Hematopoietic multipotent progenitor cell treated with erythropoietin and hydrocortisone succinate and interleukin-3 and kit ligand, for 6 days (in vitro differentiated cells): ENCODE measurements at regions not wholly inside any gene's neighbourhood (a gene's known extent, or its start where the extent isn't known, plus 50 kb on each side); places are given as distances from the start of the nearest gene placed in this dataset.

Experiments
- DNase-seq: peaks from one replicate; pipeline ENCODE4 v3.0.0-alpha.2; 2015

DNA sequence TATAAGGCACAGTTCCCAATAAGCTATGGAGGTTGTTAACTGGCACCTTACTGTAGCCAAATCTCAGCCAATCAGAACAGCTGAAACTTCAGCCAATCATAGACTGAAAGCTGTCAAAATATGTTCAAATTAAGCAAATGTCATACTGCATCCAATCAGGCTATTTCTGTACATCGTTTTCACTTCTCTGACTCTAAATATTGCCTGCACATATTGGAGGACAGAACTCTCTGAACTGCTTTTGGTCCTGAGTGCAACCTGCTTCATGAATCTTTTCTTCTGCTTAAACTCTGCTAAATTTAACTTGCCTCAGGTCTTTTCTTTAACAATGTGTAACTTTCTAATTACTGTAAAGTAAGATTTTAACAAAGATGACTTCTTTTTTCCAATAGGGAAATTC, 1198.9 kb upstream of the PCDH7 start:
- DNase-seq, result no peak

DNA sequence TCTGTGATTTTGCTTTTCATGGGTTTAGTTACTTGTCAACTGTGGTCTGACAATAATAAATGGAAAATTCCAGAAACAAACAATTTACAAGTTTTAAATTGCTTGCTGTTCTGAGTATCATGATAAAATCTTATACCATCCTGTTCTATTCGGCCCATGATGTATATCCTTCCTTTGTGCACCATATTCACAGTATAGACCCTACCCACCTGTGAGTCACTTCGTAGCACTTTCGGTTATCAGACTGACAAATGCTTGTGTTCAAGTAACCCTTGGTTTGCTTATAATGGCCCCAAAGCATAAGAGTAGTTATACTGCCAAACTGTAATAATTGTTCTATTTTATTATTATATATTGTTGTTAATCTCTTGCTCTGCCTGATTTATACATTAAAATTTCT, 1183.4 kb upstream of the PCDH7 start:
- DNase-seq, result no peak

DNA sequence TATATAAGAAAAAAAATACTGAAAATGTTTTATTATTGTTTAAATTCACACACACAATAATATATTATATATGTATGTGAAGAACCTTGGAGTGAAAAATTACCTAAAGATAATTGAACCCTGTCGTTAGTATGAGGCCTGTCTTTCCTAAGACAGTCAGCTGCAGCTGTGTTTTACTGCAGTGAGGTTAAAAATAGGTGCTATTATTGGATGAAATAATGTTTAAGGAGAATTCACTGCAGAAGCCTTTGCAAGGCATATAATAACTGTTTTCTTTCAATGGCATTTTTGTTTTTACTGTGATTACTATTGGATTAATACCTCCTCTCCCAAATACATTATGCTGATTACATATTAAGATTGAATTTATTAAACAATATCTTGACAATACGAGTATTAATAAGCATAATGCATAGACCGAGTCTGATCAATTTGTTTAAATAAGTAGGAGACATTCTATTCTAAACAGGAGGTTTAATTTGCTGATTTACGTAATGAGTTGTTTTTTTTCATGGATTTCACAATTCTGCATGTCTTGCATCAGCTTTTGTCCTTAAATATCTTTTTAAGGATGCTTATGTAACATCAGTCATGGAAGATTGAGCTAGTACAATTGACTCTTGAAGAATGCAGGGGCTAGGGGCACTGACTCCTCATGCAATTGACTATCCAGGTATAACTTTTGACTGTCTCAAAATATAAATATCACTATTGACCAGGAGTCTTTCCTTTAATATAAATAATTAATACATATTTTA, 1181.1 kb upstream of the PCDH7 start:
- DNase-seq, result no peak

DNA sequence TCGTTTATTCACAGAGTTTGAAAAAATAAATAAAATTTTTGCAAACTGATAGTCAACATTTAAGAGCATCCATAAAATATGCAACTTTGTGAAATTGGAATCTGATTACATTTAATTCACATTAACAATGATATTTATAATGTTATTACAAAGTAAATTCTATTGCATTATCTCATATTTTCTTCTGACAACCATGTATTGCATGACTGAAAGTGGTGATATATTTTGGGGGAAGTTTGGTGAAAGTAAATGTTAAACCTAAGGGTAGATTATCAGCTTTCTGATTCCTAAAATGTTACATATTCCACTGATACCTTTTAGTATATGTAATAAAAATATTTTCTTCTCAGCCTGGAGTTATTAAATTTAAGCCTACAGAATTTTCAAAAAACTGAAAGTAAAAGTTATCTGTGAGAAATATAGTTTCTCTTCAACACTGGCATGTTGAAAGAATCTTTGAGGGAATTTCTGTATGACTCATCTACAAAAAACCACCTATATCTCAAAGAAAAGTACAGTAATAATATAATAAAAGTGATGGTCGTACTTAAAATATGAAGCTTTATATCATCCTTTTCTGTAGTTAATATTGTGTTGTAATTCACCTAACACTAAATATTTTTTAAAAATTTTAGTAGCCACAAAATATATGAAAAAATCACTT, 1179.6 kb upstream of the PCDH7 start:
- DNase-seq, result no peak

DNA sequence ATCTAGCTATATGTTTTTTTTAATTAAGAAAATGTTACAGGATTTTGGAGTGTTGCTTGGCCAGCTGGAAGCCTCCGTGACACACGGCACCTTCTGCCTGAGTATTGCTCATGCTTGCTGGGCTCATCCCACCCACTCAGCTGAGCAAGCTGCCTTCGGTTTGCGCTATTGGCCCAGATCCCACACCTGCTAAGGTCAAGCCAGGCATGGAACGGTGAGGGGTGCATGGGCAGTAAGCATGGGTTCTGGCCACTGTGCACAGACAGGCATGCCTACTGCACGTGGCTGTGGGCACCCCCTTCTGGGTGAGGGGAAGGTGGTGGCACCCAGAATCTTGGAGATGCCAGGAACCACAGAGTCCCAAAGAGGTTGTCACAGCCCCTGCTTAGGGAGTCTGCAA, 1178.4 kb upstream of the PCDH7 start:
- no peak for DNase-seq

DNA sequence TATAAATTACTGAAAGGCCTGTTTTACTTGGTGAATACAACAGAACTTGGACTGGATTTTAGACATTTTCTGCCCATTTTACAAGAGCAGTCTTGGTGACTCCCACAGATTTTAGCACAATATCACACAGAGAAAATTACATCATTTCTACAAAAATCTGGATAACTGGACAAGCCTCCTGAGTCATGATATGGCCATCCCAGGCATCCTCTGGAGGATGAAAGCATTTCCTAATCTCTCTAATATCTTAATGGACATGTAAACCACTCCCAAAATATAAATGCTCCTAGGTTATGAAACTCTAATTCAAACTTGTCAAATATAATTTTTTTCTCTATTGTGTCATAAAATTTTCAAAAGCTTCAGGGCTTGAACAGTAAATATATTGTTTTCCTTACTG, 1170.8 kb upstream of the PCDH7 start:
- no peak for DNase-seq

DNA sequence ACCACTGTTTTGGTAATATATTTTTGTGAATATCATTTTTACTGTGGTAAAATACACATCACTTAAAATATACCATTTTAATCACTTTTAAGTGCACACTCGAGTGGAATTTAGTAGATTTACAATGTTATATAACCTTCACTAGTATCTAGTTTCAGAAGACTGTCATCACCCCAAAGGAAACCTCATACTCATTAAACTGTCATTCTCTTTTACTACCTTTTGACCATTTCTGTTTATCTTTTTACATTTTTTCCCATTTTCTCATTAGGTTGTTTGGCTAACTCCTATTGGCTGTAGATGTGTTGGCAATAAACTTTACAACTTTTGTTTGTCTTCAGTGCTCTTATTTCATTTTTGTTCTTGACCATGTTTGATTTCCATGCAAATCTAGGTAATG, 1168.3 kb upstream of the PCDH7 start:
- DNase-seq, result no peak

DNA sequence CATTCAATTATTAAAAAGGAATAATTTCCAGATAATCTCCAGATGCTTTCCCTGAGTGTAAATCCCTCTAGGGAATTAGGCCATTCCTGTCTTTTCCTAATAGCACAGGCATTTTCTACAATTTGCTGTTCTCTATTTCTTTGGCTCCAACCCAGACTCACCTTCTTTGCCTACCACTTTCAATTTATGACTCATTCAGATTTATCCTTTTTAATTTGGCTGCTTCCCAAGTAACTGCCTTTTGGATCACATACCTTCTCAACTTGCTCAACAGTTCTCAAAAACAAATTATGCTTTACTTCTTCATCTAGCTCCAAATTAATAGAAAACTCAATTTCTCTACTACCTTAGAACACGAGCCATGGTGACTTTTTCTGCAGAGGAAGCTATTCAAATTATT, 1166.3 kb upstream of the PCDH7 start:
- DNase-seq, result no peak

DNA sequence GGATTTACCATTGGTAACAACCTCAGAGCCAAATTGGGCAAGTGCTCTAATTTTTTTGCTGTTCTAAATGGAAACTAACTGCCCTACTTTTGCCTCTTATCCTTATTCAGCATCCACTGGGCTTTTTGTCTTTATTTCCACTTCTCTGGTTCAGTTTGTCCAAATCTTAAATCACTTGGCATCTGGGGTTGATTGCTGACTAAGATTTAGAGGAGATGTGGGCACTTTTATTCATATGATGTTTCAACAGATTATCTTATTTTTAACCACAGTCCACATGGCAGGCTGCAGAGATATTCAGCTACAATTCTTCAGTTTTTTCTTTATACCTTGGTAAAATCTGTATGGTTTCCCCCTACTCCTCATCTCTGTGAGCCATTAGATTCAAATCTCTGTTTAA, 1161.4 kb upstream of the PCDH7 start:
- DNase-seq, result no peak

DNA sequence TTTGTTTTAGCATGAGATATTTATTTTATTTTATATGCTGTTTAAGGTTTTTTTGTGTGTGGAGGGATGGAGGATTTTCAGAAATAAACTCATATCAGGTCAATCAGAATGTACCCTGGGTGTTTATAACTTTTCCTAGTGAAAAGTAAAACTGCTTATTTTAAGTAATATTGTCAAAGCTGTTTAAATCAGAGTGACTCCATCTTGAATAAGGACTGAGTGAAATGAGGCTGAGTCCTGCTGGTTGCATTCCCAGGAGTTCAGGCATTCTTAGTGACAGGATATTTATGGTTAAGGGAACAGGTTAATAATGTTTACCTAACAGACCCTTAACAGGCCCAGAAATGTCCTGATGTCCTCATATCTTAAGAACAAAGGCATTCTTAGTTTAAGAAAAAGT, 1160.9 kb upstream of the PCDH7 start:
- DNase-seq, result no peak

DNA sequence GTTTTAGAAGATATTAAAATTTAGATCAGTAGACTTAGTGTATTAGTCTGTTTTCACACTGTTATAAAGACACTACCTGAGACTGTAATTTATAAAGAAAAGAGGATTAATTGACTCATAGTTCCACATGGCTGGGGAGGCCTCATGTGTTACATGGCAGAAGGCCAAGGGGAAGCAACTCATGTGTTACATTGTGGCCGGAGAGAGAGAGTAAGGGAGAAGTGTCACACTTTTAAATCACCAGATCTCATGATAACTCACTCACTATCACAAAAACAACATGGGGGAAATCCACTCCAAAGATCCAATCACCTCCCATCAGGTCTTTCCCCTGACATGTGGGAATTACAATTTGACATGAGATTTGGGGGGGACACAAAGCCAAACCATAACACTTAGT, 1159.7 kb upstream of the PCDH7 start:
- no peak for DNase-seq

DNA sequence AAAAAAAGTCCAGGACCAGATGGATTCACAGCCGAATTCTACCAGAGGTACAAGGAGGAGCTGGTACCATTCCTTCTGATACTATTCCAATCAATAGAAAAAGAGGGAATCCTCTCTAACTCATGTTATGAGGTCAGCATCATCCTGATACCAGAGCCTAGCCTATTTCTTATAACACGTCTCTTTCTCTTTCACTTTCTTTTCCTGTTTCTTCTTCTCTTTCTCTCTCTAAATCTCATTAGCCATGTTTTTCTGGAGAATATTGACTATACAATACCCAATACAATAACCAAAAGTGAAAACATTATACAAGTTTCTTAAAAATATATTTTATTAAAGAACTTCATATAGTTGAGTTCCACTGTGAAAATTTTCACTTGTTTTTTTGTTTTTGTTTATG, 1154.9 kb upstream of the PCDH7 start:
- no peak for DNase-seq

DNA sequence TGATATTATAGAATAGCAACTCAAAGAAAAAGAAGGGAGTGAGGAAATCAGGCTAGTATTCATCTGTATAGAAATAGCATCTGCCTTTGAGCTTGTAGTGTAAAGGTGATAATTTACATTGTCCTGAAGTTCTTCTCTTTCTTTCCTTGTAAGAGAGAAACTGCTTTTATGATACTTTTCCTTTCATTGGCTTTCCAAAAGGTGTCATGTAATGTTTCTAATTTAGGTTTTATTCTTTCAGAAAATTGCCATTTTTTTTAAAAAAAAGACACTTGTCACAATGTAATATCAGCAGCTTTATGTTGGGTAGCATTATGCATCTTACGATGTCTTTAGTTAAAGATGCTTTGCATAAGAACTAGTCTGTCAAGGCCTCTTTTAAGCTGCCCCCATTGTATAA, 1153.8 kb upstream of the PCDH7 start:
- DNase-seq, result no peak

DNA sequence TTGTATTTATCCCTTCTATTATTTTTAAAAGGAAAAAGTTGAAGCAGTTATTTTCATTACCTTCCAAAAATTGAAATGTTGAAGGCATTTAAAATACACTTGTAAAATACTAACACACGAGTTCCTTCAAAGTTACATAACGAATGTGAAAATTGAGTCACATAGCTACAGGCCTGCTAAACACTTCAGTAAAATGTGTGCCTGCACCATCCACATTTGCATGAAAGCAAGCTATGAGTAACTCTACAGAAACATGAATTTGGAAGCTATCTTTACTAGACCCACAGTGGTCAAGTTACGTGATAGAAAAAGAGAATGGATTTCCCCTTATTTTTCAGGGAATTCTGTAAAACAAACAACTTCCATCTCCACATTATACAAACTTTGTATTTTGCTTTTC, 1148.8 kb upstream of the PCDH7 start:
- no peak for DNase-seq

DNA sequence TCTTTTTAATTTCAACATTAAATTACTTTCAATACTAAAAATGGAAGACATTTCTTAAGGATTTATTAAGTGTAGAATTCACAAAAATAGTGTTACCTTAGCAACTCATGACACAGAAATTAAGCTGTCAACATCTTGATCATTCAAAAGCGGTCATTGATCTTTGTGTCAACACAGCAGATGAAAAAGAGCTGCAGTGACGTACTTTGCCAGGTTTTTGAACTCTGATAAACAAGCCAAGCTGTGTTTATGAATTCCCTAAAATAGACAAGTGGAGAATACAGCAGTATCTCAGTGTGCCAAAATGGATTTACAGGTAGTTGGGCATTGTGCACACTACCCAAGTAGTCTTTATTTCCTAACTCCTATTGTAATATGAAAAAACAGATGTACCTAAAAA, 1141.8 kb upstream of the PCDH7 start:
- DNase-seq, result no peak

DNA sequence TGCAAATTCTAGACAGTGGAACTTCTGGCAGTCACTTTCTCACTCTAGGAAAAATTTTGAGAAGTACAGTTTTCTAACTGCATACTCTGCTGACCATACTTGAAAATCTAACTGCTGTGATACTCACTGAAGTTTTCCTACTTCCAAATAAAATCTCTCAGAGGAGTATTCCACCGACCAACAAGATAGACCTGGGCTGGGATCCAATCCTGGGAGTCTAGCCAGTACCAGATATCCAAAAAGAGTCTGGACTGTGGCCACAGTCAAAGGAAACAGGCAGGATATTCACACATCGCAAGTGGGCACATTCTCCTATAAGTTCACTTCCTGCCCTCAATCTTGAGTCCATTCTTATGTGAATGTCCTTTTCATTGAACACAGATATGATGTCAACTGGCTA, 1138.7 kb upstream of the PCDH7 start:
- DNase-seq, result no peak

DNA sequence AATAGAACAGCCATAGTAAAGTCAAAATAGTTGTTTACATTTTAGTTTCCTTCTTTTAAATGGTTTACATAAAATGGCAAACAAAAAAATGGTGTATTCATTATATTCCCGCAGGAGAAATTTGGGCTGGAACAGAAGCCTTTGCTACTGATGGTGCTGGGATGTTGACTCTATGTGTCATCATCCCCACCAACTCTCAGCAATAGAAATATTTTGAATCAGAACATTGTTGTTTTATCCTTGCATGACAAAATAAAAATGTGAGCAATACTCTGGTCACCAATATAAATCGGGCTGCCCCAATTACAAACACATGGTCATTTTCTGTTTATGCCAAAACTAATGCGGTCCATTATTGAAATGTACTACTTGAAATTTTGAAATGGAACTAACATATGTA, 1131.6 kb upstream of the PCDH7 start:
- DNase-seq, result no peak

DNA sequence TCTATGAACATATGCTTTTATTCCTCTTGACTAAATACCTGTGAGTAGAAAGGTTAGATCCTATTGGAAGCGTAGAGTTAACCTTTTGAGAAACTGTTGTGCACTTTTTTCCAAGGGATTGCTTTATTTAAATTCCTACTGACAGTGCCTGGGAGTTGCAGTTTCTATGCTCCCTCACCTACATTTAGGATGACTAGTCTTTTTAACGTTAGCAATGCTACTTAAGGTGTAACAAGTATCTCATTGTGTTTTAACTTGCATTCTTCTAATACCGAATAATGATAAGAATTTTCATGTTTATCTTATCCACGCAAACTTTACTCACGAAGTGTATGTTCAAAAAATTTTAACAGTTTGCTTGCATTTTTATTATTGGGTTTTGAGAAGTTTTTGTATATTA, 1123.9 kb upstream of the PCDH7 start:
- no peak for DNase-seq

DNA sequence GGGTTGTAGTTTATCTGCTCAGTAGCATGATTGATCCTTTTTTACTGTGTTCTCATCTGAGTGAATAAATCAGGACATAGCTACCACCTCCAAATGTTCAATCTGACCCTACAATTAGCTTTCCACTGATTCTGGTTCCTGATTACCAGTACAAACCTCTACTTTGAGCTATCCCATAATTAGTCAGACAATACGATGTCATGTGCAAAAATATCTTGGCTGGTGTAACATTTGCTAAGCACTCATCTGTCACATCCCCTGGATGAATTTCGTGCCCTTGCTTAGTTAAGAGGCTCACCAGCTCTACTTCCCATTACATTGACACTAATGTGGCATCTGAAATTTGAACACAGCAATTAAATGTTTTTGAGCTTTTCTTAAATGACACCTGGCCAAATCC, 1101.0 kb upstream of the PCDH7 start:
- no peak for DNase-seq

DNA sequence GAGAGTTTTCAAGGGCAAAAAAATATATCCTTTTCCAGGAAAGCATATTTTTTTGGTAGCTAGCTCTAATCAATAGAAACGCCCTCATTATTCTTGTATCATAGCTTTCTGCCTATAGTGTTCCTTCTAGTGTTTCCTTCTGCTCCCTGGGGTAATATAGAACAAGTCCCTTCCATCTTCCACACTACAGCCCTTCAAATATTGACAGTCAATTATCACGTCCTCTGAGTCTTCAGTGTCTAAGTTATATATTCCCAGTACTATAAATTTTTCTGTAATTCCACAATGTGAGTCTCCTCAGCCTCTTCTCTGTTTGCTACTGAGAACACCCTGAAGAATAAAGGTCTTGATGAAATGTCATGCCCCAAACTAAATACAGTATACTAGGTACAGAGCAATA, 1088.0 kb upstream of the PCDH7 start:
- no peak for DNase-seq

DNA sequence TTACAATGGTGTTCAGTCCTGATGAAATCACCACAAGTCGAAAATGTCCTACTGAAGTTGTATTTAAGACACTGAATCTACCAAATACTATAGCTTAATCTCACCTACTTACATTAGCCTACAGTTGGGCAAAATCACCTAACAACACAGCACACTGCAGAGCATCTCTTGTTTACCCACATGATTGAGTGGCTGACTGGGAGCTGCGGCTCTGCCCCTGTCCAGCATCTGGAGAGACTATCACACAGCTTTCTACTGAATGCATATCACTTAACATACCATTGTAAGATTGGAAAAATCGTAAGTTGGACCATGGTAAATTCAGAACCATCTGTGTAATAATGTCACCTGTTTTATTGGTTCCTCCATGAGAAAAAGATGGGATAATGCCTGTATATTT, 1083.2 kb upstream of the PCDH7 start:
- no peak for DNase-seq

DNA sequence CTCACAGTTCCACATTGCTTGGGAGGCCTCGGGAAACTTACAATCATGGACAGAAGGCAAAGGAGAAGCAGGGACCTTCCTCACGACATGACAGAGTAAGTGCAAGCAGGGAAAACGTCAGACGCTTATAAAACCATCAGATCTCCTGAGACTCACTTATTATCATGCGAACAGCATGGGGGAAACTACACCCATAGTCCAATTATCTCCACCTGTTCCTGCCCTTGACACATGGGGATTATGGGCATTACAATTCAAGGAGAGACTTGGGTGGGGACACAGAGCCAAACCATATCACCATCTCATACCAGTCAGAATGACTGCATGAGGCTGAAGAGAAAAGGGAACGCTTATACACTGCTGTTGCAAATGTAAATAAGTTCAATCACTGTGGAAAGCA, 1066.9 kb upstream of the PCDH7 start:
- no peak for DNase-seq

DNA sequence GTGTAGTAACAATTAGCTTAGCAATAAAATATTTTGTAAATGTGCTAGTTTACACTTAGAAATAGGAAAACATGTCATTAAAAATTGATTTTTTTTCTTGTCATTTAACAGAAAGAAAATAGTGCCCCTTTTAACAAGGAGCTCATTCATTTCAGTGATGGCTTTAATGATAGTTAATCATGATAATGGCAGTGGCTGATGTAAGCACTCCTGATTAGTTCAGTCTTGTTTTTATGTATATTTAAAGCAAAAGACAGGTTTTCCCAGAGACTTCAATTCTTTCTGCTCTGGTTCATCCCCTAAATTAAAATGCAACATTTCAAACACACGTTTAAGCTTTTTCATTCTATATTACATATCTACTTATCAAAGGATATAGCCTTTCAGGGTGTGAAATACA, 1039.5 kb upstream of the PCDH7 start:
- DNase-seq, result no peak

DNA sequence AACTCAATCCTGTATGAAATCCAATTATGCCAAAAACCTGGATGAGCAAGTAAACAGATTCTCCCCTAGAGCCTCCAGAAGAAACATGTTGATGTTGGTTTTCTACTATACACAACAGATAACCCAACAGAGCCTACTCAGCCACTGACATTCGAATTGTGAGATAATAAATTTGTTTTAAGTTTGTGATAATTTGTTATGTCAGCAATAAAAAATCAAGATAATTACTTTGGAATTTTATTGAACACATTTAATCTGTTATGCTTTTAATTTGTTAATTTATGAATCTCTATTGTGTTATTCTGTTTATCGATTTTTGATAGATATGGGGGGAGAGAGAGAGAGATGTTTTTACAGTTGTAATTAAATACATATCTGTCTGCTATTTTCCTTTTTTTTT, 1016.1 kb upstream of the PCDH7 start:
- no peak for DNase-seq

DNA sequence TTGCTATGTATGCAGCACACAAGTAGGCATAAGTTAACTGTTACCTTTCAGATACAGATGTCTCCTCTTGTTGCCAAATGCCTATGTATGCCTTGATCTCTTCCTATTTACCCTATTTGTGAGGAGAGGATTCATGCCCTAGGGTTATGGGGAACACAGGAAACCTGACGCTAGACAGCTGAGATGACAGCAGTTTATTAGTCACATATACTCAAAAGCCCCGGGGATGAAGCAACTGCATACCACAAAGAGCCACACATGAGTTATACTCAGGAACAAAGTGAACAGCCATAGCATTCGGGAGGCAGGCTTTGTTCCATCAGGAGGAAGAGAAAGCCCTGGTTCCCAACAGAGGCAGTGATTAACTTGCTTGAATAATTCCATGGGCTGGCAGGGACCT, 1011.7 kb upstream of the PCDH7 start:
- DNase-seq, result no peak
